Left colon (tissue), 2 donors: ENCODE measurements at regions not wholly inside any gene's neighbourhood (a gene's known extent, or its start where the extent isn't known, plus 50 kb on each side); places are given as distances from the start of the nearest gene placed in this dataset.

Source experiments
- ATAC-seq: fragments of 200-7000 bp; cut with Tn5 transposase; one replicate; pipeline ENCODE4 v1.9.1; 2020; ENCODE audit warnings: mild to moderate bottlenecking, moderate library complexity
- DNase-seq, 2 donors: peaks; one replicate each; pipeline ENCODE4 v3.0.0-alpha.2; 2020
- intact Hi-C, 2 donors: fragments of 100-400 bp; cut with DNase I in 1 of 2; cut with micrococcal nuclease in 1 of 2; formaldehyde crosslinking; loops; one replicate each; pipeline versions ENCODE4 v1.11.2 to v1.14.0; 2022; cut with DNase I, micrococcal nuclease
- donor health status: DM: no; HTN: no; CAD: no.
- donor health status: DM: yes; HTN: yes; CAD: no.

DNA sequence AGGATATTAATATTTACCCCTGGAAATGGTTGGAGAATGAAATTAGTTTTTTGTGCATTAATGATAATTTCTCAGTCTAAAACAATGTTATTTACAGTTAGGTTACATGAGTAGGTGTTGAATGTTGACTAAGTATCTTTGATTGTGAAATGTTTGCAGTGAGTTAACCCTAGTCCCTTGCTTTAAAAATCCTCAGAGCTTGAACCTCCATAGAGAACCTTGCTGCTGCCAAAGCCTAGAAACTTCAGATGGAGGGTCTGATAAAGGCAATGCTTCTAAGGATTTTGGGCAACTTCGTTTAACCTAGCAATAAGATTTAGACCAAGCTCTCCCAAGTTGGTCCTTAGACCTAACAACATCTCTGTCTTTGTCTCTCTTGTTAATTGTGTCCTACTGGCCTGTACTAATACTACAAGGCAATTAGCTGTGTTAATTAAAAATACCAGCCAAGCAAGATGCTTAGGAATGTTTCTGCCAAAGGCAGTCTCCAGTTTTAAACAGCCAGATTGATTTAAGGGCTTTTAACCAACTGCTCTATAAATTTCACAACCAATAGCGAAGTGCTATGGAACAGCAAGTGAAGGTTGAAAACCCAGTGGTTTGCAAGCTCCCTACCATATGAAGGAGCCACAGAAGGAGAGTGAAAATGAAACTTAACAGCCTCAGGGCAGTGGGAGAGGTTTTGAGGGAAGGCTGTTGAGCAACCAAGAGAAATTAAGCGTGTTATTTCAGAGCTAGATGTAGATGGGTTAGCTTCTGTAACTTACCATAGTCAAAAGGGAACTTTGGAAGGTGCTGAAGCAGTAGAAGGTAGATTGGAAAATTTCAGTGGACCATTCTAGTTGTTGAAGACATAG is 295.9 kb upstream of the ANO5 start:
- DNase-seq (no peak), ATAC-seq (no peak)
- intact Hi-C loops, result no loop called here

DNA sequence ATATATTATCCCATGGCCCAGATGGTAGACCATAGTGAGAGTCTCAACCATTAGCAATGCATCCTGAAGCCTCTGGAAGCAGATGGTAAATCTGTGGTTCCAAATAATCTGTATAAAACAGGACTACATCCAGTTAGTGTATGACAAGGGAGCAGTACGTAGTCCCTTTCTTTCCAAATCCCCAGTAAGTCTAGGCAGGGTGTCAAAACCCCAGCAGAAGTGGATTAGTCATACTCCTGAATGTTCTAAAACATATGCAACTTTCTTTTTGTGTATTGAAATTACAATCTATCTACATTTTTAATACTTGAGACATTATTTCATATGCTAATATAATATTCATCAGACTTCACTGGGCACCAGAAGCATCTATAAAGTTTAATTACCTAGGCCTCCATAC is 295.1 kb upstream of the ANO5 start:
- ATAC-seq, result no peak
- no peak for DNase-seq
- intact Hi-C loops, result no loop called here

- DNase-seq (no peak), ATAC-seq (no peak)
- intact Hi-C loops, result no loop called here
Observed at GRCh38 chr11:21908211-21908610, 284.7 kb upstream of the ANO5 start.

GRCh38 chr11:21909145-21909544 is 283.7 kb upstream of the ANO5 start:
- DNase-seq (no peak), ATAC-seq (no peak)
- intact Hi-C loops, result no loop called here

DNA sequence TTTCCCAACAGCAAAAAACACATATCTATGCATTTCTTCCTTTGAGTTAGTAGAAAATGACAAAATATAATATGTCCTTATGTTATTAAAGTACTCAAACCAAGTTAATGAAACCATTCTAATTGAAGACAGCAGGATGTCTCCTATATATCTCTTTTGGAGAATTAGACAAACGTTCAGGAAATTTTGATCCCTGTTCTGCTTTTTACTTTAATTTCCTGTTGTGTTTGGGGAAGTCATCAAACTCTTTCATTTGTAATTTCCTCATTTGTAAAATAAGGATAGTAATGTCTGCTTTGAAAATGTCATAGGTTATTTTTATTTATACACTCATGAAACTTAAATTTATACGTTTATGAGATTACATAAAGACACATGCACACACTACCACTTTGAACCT is 281.8 kb upstream of the ANO5 start:
- DNase-seq (no peak), ATAC-seq (no peak)
- intact Hi-C loops, result no loop called here

GRCh38 chr11:21912285-21912684 is 280.6 kb upstream of the ANO5 start:
- ATAC-seq, result no peak
- intact Hi-C loops, result no loop called here
- no peak for DNase-seq

DNA sequence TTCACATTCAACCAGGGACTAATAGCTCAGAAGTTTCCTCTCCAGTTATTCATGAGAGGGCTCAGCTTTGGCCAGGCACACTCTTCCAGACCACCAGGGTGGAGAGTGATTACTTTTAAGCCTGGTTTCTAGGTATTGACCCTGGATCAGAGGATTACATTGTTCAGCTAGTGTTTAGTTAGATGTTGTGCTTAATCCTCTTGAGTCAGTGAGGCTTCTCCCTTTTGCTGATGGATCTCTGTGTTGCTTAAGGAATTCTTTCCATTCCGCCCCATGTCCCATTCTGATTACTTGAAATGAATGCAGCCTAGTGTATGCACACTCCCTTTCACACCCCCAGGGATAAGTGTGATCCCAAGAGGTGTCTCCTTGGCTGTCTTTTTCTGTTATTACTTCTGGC is 271.7 kb upstream of the ANO5 start:
- no peak for ATAC-seq
- intact Hi-C loops, result no loop called here
- DNase-seq, result no peak

DNA sequence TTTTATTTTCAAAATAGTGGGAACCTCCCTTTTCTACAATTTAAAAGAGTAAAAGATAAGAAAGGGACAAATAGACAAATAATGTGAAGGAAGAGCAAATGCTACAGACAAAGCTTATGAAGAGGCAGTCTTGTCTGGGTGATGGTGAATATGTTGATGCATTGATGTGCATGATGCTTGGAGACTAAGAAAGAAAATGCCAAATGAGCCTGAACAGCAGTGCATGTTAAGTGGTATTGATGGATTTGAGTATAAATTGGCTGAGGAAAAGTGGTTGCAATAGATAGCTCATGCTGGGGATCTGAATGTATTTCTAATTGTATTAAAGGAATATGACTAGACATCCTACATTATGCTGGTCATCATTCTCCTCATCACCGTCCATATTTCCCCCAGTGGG is 268.6 kb upstream of the ANO5 start:
- ATAC-seq (no peak), DNase-seq (no peak)
- intact Hi-C loops, result no loop called here

- intact Hi-C loops, result no loop called here
Observed at GRCh38 chr11:21927628-21928027, 265.3 kb upstream of the ANO5 start.

DNA sequence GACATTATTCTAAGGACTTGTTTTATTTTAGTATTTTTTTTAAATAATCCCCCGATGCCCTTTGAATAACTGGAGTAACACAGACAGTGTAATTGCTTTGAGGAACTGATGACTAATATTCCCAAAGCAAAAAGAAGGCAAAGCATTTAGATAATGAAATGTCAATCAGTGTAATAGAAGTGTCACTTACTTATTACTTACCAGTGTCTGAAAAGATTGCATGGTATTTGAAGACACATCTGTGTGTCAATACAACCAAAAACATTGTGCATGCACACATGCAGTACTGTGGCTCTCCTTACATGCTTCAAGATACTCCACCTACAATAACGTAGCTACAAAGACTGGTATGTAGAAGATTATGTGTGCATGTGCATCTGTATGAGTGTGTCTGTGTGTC is 264.0 kb upstream of the ANO5 start:
- no peak for ATAC-seq
- no peak for DNase-seq
- intact Hi-C loops, result no loop called here

More at GRCh38 chr11:21927628-21928027, 265.3 kb upstream of the ANO5 start:
- DNase-seq, result no peak
- no peak for ATAC-seq

GRCh38 chr11:21930408-21930807 is 262.5 kb upstream of the ANO5 start:
- ATAC-seq (no peak), DNase-seq (no peak)
- intact Hi-C loops, result no loop called here

DNA sequence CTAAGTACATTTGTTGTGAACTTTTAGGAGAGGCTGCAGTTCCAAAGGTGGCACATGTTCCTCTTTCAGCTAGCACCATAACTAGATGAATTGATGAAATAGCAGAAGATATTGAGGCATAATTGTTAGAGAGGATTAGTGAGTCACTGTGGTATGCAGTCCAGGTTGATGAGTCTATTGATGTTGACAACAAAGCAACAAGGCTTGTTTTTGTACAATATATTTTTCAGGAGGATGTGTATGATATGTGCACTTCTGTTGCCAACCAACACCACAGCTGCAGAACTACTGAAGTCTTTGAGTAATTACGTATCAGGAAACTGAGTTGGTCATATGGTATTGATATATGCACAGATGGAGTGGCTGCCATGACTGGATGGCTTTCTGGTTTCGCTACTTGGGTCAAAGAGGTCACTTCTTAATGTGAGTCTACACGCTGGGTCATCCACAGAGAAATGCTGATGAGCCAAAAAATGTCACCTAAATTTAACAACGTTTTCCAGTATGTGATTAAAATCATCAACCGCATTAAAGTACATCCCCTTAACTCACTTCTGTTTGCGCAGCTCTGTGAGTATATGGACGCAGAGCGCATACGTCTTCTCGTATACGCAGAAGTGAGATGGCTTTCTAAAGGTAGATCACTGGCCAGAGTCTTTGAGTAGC is 261.3 kb upstream of the ANO5 start:
- intact Hi-C loops, result no loop called here
- DNase-seq, result no peak
- ATAC-seq, result no peak

GRCh38 chr11:21933095-21933494 is 259.8 kb upstream of the ANO5 start:
- intact Hi-C loops, result no loop called here
- ATAC-seq (no peak), DNase-seq (no peak)

- ATAC-seq (no peak), DNase-seq (no peak)
- intact Hi-C loops, result no loop called here
Observed at GRCh38 chr11:21944577-21944976, 248.3 kb upstream of the ANO5 start.

GRCh38 chr11:21948876-21949275 is 244.0 kb upstream of the ANO5 start:
- DNase-seq, result no peak
- ATAC-seq, result no peak
- intact Hi-C loops, result no loop called here

- intact Hi-C loops, result no loop called here
- DNase-seq, result no peak
- no peak for ATAC-seq
Observed at GRCh38 chr11:21949763-21950413, 243.0 kb upstream of the ANO5 start.

- DNase-seq (no peak), ATAC-seq (no peak)
- intact Hi-C loops, result no loop called here
Observed at GRCh38 chr11:21963013-21963412, 229.9 kb upstream of the ANO5 start.

- ATAC-seq (no peak), DNase-seq (no peak)
- intact Hi-C loops, result no loop called here
Observed at GRCh38 chr11:21965221-21965620, 227.7 kb upstream of the ANO5 start.

GRCh38 chr11:21968702-21969101 is 224.2 kb upstream of the ANO5 start:
- DNase-seq (no peak), ATAC-seq (no peak)
- intact Hi-C loops, result no loop called here

GRCh38 chr11:21969841-21970240 is 223.0 kb upstream of the ANO5 start:
- DNase-seq (no peak), ATAC-seq (no peak)
- intact Hi-C loops, result no loop called here
